Mucosa of rectum (tissue), 2 donors: ENCODE measurements at regions not wholly inside any gene's neighbourhood (a gene's known extent, or its start where the extent isn't known, plus 50 kb on each side); places are given as distances from the start of the nearest gene placed in this dataset.

ENCODE experiments used
- H3K27ac ChIP-seq, 2 donors: one replicate each; pipeline ENCODE4 v1.7.0; 2013; ENCODE audit warnings: inconsistent platforms in 2 of 2, low read depth in 2 of 2, low read length in 2 of 2
- H3K27me3 ChIP-seq, 2 donors: one replicate each; pipeline ENCODE4 v1.7.0; 2013; ENCODE audit warnings: low read length in 2 of 2; ENCODE audit not compliant: control insufficient read depth in 2 of 2, insufficient read depth in 2 of 2
- H3K36me3 ChIP-seq, 2 donors: one replicate each; pipeline ENCODE4 v1.7.0; 2013; ENCODE audit warnings: low read length in 2 of 2; ENCODE audit not compliant: control insufficient read depth in 2 of 2, insufficient read depth in 2 of 2
- H3K4me1 ChIP-seq, 2 donors: one replicate each; pipeline ENCODE4 v1.7.0; 2013; ENCODE audit warnings: low read length in 2 of 2, mild to moderate bottlenecking in 1 of 2; ENCODE audit not compliant: control insufficient read depth in 2 of 2, insufficient read depth in 2 of 2
- H3K4me3 ChIP-seq, 2 donors: one replicate each; pipeline ENCODE4 v1.7.0; 2013; ENCODE audit warnings: low read length in 2 of 2
- H3K9ac ChIP-seq, 2 donors: one replicate each; pipeline ENCODE4 v1.7.0; 2013; ENCODE audit warnings: low read length in 2 of 2, low read depth in 1 of 2, mild to moderate bottlenecking in 1 of 2
- H3K9me3 ChIP-seq, 2 donors: one replicate each; pipeline ENCODE4 v1.7.0; 2013; ENCODE audit warnings: low read length in 2 of 2; ENCODE audit not compliant: control insufficient read depth in 2 of 2
- donor health status: healthy.
- donor health status: Normal muscosa, but diverticular disease.

DNA sequence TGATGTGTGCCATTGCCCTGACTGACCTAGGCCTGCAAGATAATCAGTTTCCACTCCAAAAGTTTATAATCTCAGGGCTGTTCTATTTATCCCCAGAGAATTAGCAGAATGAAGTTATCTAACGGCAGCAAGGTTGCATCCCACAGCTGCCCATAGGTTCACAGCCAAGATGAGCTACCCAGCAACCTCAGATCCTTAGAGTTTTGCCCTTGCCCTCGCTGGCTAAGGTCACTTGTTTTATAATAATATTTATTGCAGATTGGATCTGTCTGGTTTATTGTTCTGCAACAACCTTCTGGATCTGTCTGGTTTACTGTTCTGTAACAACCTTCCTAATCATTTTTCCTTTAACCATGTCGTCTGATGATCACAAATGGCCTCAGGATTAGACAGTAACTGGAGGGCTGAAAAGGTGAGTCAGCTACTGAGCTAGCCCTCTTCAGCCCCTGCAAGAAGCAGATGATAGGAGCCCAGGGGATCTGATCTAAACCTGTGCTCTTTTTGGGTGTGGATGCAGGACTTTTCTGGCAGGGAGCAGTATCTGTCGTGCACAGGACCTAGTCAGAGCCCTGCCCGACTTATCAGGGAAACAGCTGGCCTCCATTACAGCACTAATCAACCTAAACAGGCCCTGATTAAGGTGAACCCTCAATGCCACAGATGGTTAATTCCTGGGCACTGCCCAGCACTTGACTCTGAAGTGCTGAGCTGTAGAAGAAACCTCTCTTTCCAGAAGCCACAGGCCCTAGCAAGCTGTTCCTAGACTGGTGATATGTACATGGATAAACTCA is 642.9 kb upstream of the KIRREL3 start:
- Histone ChIP-seq H3K4me1 (no peaks in the 10 kb centered on the region), H3K9ac (no peak overlapping the region), H3K36me3 (no peaks in the 10 kb centered on the region), H3K27me3 (no peaks in the 10 kb centered on the region), H3K4me3 (no peak overlapping the region), H3K27ac (no peak overlapping the region), H3K9me3 (no peaks in the 10 kb centered on the region)

- no peak overlapping the region for H3K27ac ChIP-seq
- H3K4me1 ChIP-seq = no peaks in the 10 kb centered on the region
- no peak overlapping the region for H3K9ac ChIP-seq
- no peak overlapping the region for H3K4me3 ChIP-seq
- no peaks in the 10 kb centered on the region for H3K36me3 ChIP-seq
- H3K27me3 ChIP-seq = no peaks in the 10 kb centered on the region
- H3K9me3 ChIP-seq = no peaks in the 10 kb centered on the region
These were observed 640.2 kb upstream of the KIRREL3 start for GRCh38 chr11:127640561-127641451.

DNA sequence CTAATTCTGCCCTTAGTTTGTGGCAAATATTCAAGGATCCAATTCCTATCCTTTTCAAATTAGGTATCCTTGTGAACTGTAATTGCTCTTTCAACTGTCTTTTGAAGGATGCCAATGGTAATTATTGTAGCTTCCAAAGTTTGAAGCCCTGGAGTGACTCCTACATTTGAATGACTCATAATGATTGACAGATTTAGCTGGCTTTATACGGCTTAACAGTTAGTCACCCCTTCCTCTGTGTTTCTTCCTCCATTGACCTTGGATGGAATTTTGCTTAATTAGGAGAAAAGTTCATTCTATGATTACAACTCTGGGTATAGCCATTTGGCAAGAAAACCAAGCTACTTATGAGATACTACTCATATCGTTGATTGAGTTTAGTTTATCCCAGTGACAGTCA is 639.3 kb upstream of the KIRREL3 start:
- H3K9me3 ChIP-seq = no peaks in the 10 kb centered on the region
- no peaks in the 10 kb centered on the region for H3K27me3 ChIP-seq
- H3K9ac ChIP-seq = no peak overlapping the region
- no peaks in the 10 kb centered on the region for H3K4me1 ChIP-seq
- no peak overlapping the region for H3K27ac ChIP-seq
- no peak overlapping the region for H3K4me3 ChIP-seq
- no peaks in the 10 kb centered on the region for H3K36me3 ChIP-seq

GRCh38 chr11:127632976-127633680 is 632.6 kb upstream of the KIRREL3 start:
- H3K9me3 ChIP-seq = no peaks in the 10 kb centered on the region
- no peaks in the 10 kb centered on the region for H3K27me3 ChIP-seq
- peaks cover 0 to 4% of the 10 kb centered on the region in 2 donors for H3K4me1 ChIP-seq
- H3K9ac ChIP-seq = no peak overlapping the region
- no peak overlapping the region for H3K27ac ChIP-seq
- no peaks in the 10 kb centered on the region for H3K36me3 ChIP-seq
- no peak overlapping the region for H3K4me3 ChIP-seq

GRCh38 chr11:127632546-127632945 is 632.0 kb upstream of the KIRREL3 start:
- Histone ChIP-seq H3K36me3 (no peaks in the 10 kb centered on the region), H3K27ac (no peak overlapping the region), H3K9ac (no peak overlapping the region), H3K9me3 (no peaks in the 10 kb centered on the region), H3K27me3 (no peaks in the 10 kb centered on the region), H3K4me3 (no peak overlapping the region), H3K4me1 (peaks cover 0 to 8% of the 10 kb centered on the region in 2 donors)

DNA sequence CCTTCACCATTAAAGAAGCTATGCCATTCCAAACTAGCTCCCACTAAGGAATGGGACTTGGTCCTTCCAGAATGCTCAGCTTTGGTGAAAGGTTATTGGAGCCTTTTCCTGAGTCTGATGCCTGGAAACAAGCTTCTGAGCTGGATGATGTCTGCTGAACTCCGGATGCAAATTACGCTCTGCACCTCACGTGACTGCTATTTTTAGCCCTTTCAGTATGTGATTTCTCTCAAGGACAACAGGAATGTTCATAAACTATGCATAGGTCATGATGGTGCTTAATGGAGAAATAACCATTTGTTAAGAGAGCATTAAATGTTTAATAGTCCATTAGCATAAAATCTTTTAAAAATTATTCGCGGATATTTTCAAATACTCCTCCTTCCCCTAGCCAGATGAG is 631.4 kb upstream of the KIRREL3 start:
- no peaks in the 10 kb centered on the region for H3K36me3 ChIP-seq
- no peak overlapping the region for H3K9ac ChIP-seq
- H3K4me1 ChIP-seq = peaks cover 0 to 11% of the 10 kb centered on the region in 2 donors
- H3K9me3 ChIP-seq = no peaks in the 10 kb centered on the region
- H3K4me3 ChIP-seq = no peak overlapping the region
- no peaks in the 10 kb centered on the region for H3K27me3 ChIP-seq
- H3K27ac ChIP-seq = no peak overlapping the region

- peaks cover 0 to 11% of the 10 kb centered on the region in 2 donors for H3K4me1 ChIP-seq
- no peak overlapping the region for H3K4me3 ChIP-seq
- H3K36me3 ChIP-seq = no peaks in the 10 kb centered on the region
- no peak overlapping the region for H3K27ac ChIP-seq
- no peak overlapping the region for H3K9ac ChIP-seq
- no peaks in the 10 kb centered on the region for H3K9me3 ChIP-seq
- H3K27me3 ChIP-seq = no peaks in the 10 kb centered on the region
These were observed 628.6 kb upstream of the KIRREL3 start for GRCh38 chr11:127629200-127629599.

GRCh38 chr11:127628458-127628785 is 627.9 kb upstream of the KIRREL3 start:
- Histone ChIP-seq H3K4me3 (no peak overlapping the region), H3K9ac (no peak overlapping the region), H3K9me3 (no peaks in the 10 kb centered on the region), H3K27ac (no peak overlapping the region), H3K4me1 (peaks cover 0 to 11% of the 10 kb centered on the region in 2 donors), H3K27me3 (no peaks in the 10 kb centered on the region), H3K36me3 (no peaks in the 10 kb centered on the region)

GRCh38 chr11:127627629-127628457 is 627.3 kb upstream of the KIRREL3 start:
- H3K4me3 ChIP-seq = no peak overlapping the region
- no peak overlapping the region for H3K9ac ChIP-seq
- H3K27me3 ChIP-seq = no peaks in the 10 kb centered on the region
- H3K4me1 ChIP-seq = peaks cover 0 to 11% of the 10 kb centered on the region in 2 donors
- no peak overlapping the region for H3K27ac ChIP-seq
- H3K9me3 ChIP-seq = no peaks in the 10 kb centered on the region
- H3K36me3 ChIP-seq = no peaks in the 10 kb centered on the region
